ENCODE measurements at regions not wholly inside any gene's neighbourhood (a gene's known extent, or its start where the extent isn't known, plus 50 kb on each side); places are given as distances from the start of the nearest gene placed in this dataset.

DNA sequence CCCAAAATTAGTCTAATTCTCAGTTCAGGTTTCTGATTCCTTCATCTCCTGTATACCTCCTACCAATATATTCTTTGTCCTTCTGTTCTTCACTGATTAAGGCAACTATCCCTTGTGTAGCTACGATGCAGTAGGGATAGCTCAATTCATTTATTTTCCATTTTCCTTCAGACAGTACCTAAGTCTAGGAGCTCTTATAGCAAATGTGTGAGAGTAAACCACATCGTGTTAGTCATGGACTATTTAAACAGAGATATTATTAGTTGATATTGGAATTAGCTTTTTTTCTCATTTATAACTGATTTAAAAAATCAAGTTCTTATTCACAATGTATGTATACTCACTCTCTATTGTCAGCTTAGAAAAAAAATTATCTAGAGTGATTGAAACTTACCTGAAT, 900.0 kb downstream of the JRKL start (continued):
- no peak for TF ChIP-seq MCM5 (IDR thresholded peaks at IDR 0.05; ENCODE audit: low read depth)
- TF ChIP-seq HCFC1 (IDR thresholded peaks at IDR 0.05; ENCODE audit: low read depth, low read length) = no peak
- TF ChIP-seq, protein P1, sequence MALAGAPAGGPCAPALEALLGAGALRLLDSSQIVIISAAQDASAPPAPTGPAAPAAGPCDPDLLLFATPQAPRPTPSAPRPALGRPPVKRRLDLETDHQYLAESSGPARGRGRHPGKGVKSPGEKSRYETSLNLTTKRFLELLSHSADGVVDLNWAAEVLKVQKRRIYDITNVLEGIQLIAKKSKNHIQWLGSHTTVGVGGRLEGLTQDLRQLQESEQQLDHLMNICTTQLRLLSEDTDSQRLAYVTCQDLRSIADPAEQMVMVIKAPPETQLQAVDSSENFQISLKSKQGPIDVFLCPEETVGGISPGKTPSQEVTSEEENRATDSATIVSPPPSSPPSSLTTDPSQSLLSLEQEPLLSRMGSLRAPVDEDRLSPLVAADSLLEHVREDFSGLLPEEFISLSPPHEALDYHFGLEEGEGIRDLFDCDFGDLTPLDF (CRISPR knock-in tag; IDR thresholded peaks at IDR 0.05) = no peak
- TF ChIP-seq FOXM1 (IDR thresholded peaks at IDR 0.05; ENCODE audit: low read depth) = no peak
- TF ChIP-seq FOXM1 (CRISPR knock-in tag; IDR thresholded peaks at IDR 0.05; ENCODE audit: low read depth) = no peak
- no peak for TF ChIP-seq ZNF431 (CRISPR knock-in tag; IDR thresholded peaks at IDR 0.05)
- no peak for TF ChIP-seq ZSCAN29 (IDR thresholded peaks at IDR 0.05)
- TF ChIP-seq ARHGAP35 (IDR thresholded peaks at IDR 0.05; ENCODE audit: partially characterized antibody) = no peak
- TF ChIP-seq, protein P2, sequence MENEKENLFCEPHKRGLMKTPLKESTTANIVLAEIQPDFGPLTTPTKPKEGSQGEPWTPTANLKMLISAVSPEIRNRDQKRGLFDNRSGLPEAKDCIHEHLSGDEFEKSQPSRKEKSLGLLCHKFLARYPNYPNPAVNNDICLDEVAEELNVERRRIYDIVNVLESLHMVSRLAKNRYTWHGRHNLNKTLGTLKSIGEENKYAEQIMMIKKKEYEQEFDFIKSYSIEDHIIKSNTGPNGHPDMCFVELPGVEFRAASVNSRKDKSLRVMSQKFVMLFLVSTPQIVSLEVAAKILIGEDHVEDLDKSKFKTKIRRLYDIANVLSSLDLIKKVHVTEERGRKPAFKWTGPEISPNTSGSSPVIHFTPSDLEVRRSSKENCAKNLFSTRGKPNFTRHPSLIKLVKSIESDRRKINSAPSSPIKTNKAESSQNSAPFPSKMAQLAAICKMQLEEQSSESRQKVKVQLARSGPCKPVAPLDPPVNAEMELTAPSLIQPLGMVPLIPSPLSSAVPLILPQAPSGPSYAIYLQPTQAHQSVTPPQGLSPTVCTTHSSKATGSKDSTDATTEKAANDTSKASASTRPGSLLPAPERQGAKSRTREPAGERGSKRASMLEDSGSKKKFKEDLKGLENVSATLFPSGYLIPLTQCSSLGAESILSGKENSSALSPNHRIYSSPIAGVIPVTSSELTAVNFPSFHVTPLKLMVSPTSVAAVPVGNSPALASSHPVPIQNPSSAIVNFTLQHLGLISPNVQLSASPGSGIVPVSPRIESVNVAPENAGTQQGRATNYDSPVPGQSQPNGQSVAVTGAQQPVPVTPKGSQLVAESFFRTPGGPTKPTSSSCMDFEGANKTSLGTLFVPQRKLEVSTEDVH (IDR thresholded peaks at IDR 0.05; ENCODE audit: low read depth, partially characterized antibody) = no peak

Measured in K562 (cell line).